DOHH2 (cell line): ENCODE measurements at regions not wholly inside any gene's neighbourhood (a gene's known extent, or its start where the extent isn't known, plus 50 kb on each side); places are given as distances from the start of the nearest gene placed in this dataset.

Experiments used
- CTCF ChIP-seq: fragments of 200-600 bp; sonication (generic); IDR thresholded peaks from one replicate; pipeline ENCODE4 v1.5.1; 2014; ENCODE audit warnings: antibody characterized with exemption, mild to moderate bottlenecking, low read depth, low read length; ENCODE audit not compliant: poor library complexity, severe bottlenecking
- EZH2phosphoT487 ChIP-seq: fragments of 200-600 bp; sonication (generic); IDR thresholded peaks from 2 replicates; pipeline ENCODE4 v1.6.1; 2017; ENCODE audit warnings: borderline replicate concordance, mild to moderate bottlenecking, antibody characterized with exemption, low read length, moderate library complexity, mixed read lengths

DNA sequence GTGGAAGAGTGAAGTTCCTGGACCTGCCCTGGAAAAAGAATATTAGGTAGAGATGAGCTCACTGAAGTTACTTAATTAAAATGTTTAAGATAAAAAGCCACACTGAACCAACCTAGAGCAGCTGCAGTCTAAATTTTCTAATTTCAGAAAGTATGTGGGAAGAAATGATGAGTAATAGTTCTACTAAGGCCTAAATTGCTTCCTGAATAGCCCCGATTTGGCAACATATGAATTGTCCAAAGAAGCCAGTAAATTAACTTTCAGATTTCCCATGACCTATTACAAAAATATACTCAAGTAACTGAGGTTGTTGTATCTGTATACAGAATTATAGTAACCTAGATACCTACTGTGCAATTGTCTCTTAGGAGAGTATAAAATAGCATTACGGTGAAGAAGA lies 312.6 kb downstream of the IPMK start:
- TF ChIP-seq CTCF, result no peak
- TF ChIP-seq EZH2phosphoT487, result no peak
